ENCODE measurements at regions not wholly inside any gene's neighbourhood (a gene's known extent, or its start where the extent isn't known, plus 50 kb on each side); places are given as distances from the start of the nearest gene placed in this dataset.
"Not testable (repeated sequence)": the region's sequence is repeated elsewhere in the genome, so short reads cannot be mapped to it uniquely, and the experiment has no call there.

DNA sequence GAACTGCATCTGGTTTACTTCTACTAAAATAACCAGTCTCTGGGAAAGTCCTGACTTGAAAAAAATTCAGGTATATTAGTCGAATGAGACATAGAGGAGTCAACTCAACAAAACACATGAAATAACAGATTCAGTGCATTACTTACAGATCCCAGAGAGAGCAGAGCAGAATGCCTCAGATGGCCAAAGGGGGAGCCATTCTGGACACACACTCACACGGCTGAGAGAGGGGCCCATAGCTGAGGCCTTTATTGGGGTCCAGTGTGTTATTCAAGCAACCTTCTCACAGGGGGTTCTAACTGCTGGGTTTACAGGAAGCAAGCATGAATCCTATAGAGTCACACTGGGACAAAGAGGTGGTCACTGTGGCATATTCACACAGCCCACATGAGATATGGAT lies 135.1 kb upstream of the SNRPN start:
- intact Hi-C loops (cut with DNase I) = no loop called here
- no peak for ATAC-seq
- DNase-seq (ENCODE audit: missing footprints) = no peak

DNA sequence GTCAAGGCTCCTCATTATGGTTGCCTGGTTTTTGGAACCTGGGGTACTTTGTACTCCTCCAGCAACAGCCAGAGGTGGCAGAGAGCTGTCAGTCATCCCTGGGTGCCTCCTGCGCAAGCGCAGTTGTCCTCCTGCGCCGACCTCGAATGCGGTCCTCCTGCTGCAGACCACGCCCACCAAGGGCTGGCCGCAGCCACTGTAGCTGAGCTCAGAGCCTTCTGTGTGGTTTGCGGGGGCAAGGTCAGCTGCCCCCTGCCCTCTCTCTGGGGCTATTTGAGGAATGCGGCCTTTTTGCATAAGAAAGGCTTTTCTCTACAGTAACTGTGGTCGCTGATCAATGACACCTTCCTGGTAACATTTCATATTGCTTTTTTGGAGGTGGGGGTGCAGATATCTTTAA lies 131.3 kb upstream of the SNRPN start:
- intact Hi-C loops (cut with DNase I) = no loop called here
- DNase-seq (ENCODE audit: missing footprints) (no peak), ATAC-seq (peak; percentile 88)

DNA sequence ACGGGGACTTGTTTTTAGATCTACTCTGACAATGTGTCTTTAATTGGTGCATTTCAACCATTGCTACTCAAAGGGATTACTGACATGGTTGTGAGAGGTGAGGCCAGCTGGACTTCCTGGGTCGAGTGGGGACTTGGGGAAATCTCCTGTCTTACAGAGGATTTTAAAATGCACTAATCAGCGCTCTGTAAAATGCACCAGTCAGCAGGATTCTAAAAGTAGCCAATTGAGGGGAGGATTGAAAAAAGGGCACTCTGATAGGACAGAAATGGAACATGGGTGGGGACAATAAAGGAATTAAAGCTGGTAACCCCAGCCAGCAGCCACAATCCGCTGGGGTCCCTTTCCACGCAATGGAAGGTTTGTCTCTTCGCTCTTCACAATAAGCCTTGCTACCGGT lies 122.5 kb upstream of the SNRPN start:
- intact Hi-C loops (cut with DNase I) = no loop called here
- DNase-seq (ENCODE audit: missing footprints) (no peak), ATAC-seq (no peak)

DNA sequence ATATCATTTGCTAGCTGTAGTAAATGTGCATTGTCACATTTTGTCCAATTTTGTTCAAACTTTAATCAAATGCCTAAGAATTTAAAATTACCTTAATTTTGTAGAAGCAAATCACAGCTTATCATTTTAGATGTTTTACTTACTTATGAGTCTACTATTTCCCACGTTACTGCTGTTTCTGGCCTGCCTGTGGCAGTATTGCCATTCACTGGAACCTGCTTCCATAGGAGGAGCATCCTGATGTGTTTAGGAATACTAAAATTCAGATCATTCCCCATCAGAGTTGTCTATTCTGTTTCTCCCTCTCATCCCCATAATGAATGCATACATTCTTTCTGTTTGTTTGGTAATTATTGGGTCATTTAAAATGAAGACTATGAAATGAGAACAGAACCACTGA lies 119.5 kb upstream of the SNRPN start:
- intact Hi-C loops (cut with DNase I) = no loop called here
- DNase-seq (ENCODE audit: missing footprints) = no peak
- no peak for ATAC-seq

DNA sequence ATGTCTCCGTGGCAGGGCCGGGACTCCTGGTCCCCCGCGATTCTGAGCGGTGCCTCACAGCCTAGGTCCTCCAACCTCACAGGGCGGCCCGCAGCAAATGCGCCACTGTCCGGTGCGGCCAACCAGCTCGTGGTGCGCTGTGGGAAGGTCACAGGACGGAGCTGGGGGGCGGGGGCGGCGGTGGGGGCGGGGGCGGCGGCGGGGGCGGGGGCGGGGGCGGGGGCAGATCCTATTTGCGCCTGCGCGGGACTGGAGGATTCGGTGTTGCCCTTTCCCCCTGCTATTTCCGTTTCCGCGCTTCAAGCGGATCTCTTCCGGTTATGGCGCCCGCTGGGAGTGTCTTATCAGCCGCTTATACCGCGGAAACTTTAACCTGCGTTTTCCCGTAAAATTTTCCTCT lies 106.7 kb upstream of the SNRPN start:
- DNase-seq (ENCODE audit: missing footprints) (no peak), ATAC-seq (peak; percentile 77)
- intact Hi-C loops (cut with DNase I) = no loop called here

DNA sequence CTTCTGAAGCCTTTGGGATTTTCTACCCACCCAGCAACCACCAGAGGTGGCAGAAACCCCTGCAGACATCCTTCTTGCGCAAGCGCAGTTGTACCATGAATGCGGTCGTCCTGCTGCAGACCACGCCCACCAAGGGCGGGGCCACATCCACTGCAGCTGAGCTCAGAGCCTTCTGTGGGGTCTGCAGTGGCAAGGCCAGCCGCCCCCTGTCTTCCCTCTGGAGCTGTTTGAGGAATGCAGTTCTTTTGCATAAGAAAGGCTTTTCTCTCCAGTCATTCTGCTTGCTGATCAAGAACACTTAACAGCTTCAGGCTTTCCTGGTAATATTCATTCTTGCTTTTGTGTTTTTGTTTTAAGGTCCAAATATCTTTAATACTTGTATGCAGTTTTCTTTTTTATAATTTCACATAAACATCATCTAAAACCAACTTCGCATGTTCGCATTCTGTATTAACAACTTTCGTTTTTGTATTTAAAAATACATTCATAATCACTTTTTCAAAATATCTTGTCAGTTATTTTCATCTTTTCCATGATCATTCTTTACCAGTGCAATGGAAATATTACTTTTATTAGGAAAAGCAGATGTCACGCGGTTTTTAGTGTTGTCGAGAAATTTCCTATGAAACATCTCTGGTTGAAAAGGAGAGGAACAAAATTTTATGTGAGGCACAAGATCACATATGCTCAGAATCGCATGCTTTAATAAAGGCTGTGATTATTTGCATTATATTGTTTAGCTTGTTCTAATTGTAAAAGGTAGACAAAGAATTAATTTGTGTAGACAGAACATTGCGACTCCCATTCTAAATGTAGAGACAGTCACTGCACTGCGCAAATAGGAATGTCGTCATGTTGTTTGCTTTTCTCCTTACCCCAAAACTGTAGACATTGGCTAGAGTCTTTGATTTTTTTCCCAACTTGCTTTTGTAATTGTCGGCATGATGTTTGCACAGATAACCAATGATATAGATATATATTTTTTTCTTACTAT lies 98.1 kb upstream of the SNRPN start:
- peak; percentile 74 for ATAC-seq
- intact Hi-C loops (cut with DNase I) = loop anchor here (5.0 kb wide), 1 partner anchor 101 kb away; no protein-coding TSS in a partner anchor
- DNase-seq (ENCODE audit: missing footprints) = no peak

DNA sequence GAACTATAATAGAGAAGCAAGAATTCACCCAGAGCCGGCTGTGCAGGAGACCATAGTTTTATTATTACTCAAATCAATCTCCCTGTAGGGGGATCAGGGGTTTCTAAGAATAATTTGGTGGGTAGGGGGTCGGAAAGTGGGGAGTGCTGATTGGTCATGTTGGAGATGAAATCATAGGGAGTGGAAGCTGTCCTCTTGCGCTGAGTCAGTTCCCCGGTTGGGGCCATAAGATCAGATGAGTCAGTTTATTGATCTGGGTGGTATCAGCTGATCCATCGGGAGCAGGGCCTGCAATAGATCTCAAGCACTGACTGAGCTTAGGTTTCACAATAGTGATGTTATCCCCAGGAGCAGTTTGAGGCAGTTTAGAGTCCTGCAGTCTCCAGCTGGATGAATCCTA lies 97.0 kb upstream of the SNRPN start:
- no peak for ATAC-seq
- DNase-seq (ENCODE audit: missing footprints) = no peak
- intact Hi-C loops (cut with DNase I) = loop anchor here (5.0 kb wide), 1 partner anchor 100 kb away; no protein-coding TSS in a partner anchor

DNA sequence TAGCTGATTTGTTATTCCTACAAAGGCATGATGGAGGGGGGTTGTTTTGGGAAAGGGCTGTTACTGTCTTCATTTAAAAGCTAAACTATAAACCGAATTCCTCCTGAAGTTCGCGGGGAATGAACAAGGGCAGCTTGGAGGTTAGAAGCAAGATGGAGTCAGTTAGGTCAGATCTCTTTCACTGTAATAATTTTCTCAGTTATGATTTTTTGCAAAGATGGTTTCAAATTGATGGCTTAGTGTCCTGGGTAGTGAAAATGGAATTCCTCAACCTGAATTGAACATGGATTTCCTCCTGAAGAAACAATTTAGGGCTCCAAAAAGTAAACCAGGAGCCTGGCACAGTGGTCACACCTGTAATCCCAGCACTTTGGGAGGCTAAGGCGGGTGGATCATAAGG lies 96.6 kb upstream of the SNRPN start:
- intact Hi-C loops (cut with DNase I) = loop anchor here (5.0 kb wide), 1 partner anchor 99 kb away; no protein-coding TSS in a partner anchor
- ATAC-seq; DNase-seq (ENCODE audit: missing footprints): not testable (repeated sequence)

DNA sequence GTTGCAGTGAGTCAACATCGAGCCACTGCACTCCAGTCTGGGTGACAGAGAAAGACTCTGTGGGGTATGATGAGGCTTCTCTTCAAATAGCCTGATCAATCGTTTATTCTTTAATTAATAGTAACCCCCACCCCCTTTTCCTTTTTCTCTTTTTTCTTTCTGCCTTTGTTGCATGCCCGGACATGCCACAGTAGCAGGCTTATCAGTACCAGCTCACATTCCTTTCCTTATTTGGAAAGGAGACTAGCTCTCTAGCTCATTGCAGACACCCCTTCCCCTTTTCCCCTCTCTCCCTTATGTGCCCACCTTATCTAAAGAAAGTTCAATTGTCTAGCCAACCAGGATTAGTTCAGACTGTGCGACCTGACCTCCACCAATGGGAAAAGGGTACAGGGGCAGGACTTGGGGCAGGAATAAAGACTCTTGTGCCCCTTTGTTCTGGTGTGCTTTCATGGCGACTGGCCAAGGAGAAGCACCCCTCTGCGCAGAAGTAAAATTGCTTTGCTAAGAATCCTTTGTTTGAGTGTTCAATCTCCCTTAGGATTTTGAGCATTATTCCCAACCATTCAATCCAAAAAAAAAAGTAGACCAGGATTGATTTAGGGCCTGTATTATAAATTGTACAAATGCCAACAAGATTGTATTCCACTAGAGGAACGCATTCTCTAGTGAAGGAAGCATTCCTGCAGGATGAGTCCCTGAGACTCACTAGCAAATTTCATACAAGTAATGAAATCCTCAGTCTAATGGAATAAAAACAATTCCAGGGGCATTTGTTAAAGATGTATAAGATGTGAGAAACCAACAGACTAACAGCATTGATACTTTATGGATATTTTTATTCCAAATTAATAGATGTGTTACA lies 95.8 kb upstream of the SNRPN start:
- DNase-seq (ENCODE audit: missing footprints) = no peak
- ATAC-seq = no peak
- intact Hi-C loops (cut with DNase I) = loop anchor here (5.0 kb wide), 1 partner anchor 98 kb away; no protein-coding TSS in a partner anchor

DNA sequence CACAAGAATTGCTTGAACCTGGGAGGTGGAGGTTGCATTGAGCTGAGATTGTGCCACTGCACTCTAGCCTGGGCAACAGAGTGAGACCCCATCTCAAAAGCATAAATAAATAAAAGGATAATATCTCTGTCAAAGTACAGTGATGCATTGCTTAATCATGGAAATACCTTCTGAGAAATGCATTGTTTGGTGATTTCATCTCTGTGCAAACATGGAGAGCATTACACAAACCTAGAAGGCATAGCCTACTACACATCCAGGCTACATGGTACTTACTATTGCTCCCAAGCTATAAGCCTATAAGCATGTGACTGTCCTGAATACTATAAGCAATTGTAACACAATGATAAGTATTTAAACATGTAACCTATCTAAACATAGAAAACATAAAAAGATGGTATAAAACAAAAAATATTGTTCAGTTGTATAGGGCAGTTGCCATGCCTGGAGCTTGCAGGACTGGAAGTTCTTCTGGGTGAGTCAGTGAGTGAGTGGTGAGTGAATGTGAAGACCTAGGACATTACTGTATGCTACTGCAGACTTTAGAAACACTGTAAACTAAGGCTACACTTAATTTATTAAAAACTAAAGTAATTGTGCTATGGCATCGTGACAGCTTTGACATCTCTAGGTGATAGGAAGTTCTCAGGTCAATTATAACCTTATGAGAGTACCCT lies 93.6 kb upstream of the SNRPN start:
- DNase-seq (ENCODE audit: missing footprints) (no peak), ATAC-seq (no peak)
- intact Hi-C loops (cut with DNase I) = no loop called here

DNA sequence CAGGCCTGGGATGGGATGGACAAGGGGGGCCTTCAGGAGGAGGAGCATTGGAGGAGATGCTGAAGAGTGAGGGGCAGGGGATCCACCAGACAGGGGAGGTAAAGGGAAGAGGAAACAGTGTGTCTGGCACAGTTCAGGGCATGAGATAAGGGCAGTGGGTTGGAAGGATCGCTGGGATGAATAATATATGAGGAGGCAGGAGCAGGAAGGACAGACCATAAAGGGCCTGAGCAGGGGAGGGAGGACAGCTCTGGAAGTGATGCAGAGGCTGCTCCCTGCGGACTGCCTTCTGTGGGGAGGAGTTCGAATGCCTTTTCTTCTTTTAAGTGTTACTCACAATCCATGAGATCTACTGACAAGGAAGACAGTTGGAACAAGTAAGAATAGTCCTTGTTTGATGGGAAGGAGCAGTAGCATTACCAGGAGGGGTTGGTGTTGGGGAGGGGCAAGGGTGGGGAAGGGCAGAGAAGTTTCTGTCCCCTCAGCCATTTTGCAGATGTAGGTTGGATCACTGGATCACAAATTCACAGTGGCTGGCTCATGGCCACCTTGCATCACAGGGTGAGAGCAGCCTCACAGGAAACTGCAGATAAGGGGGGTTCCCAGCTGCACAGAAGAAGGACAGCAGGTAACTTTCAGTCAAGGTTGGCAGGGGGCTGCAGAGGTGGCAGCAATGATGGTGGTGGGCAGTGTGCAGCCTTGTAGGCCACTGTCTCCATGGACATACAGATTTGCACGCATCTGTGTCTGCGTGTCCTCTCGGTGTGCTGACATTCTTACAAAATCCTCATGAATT lies 91.9 kb upstream of the SNRPN start:
- ATAC-seq (peak; percentile 62), DNase-seq (ENCODE audit: missing footprints) (no peak)
- intact Hi-C loops (cut with DNase I) = no loop called here

DNA sequence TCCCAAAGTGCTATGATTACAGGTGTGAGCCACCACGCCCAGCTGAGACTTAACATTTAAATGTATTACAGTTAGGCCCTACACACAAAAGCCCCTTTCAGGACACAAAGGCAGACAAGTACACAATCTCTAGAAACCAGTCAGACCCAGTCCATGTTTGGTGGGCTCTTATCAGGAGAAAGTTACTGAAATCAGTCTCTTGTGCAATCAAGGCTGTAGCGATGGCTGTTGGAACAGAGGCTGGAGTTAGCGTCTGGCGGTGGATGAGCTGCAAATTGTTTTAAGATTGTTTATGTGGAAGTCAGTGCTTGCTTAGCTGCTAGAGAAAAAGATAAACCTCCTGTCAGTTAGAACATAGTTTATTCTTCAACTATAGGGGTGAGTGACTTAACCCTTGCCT lies 89.5 kb upstream of the SNRPN start:
- intact Hi-C loops (cut with DNase I) = no loop called here
- DNase-seq (ENCODE audit: missing footprints) (no peak), ATAC-seq (no peak)

DNA sequence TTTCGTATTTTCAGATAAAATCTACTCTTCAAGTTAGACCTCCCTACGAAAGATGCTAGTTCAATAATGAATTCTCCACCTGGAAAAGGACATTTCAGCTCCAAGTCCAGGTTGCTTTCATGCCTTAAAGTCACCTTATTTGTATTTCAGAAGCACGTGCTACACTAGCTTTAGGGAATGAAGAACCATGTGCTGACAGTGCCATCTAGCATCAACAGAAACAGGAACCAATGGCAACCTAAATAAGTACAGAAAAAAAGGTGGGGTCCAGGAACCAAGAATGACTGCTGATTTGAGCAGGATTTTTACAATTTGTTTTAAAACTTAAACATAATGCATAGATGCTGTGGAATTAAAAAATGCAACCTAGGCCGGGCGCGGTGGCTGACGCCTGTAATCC lies 77.6 kb upstream of the SNRPN start:
- intact Hi-C loops (cut with DNase I) = no loop called here
- DNase-seq (ENCODE audit: missing footprints) (no peak), ATAC-seq (no peak)

DNA sequence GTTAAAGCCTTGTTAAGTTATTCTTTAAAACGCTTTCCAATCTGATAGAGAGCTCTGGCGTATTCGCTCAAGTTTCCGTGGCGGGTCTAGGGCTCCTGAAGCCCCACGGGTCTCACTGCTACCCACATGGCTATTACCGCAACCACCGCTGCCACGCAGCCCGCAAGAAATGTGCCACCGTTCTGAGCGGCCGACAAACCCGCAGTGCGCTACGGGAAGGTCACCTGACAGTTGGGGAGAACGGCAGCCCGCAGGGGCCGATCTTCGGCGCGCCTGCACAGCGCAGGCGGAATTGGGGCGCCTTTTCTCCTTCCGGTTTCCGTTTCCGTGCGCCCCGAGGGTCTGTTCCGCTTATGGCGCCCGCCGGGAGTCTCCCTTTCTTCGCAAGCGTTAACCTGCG lies 76.6 kb upstream of the SNRPN start:
- intact Hi-C loops (cut with DNase I) = no loop called here
- ATAC-seq = peak; percentile 72

DNA sequence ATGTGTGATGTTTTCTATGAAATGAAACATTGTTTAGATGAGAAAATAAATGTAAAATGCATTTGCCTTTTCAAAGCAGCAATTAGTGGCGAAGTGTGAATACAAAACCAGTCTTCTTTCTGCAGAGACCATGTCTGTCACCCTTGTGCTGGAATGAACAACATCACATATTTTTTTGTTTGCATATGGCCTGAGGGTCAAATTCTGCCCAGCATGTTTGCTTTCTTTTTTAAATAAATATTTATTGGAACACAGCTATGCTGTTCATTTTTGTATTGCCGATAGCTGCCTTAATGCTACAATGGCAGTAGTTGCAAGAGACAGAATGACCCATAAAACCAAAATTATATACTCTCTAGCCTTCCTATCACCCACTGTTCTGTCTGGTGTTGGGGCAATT lies 75.3 kb upstream of the SNRPN start:
- intact Hi-C loops (cut with DNase I) = no loop called here
- ATAC-seq (no peak), DNase-seq (ENCODE audit: missing footprints) (no peak)

More for the DNA sequence above, 76.6 kb upstream of the SNRPN start:
- no peak for DNase-seq (ENCODE audit: missing footprints)

DNA sequence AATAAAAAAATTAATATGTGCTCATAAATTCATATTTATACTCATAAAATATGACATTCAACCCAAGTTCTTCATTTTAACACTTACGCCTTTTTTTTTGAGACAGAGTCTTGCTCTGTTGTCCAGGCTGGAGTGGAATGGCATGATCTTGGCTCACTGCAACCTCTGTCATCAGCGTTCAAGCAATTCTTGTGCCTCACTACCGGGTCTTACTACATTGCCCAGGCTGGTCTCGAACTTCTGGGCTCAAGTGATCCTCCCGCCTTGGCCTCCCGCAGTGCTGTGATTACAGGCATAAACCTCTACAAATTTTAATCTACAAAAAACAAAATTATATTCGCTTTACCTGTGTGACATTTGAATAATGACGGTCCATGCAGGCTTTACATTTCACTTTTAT lies 74.1 kb upstream of the SNRPN start:
- intact Hi-C loops (cut with DNase I) = no loop called here
- no peak for ATAC-seq

DNA sequence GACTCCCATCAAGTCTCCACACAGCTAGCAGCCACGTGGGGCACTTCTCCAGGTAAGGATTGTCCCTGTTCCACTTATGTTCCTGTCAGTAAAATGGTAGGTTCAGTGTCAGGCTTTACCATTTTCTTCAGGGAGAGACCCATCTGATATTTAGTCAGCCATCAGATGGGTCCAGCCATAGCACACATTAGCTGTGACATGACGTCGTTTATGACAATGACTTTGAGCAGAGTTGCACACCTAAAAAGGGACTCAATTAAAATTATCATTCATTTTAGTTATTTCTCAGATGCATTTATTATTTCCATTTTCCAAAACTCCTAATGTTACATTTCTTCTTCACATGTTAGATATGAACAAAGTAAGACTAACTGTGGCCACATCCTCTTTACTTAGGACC lies 68.2 kb upstream of the SNRPN start:
- no peak for DNase-seq (ENCODE audit: missing footprints)
- no peak for ATAC-seq
- intact Hi-C loops (cut with DNase I) = no loop called here

More for the DNA sequence above, 74.1 kb upstream of the SNRPN start:
- DNase-seq (ENCODE audit: missing footprints) = no peak

DNA sequence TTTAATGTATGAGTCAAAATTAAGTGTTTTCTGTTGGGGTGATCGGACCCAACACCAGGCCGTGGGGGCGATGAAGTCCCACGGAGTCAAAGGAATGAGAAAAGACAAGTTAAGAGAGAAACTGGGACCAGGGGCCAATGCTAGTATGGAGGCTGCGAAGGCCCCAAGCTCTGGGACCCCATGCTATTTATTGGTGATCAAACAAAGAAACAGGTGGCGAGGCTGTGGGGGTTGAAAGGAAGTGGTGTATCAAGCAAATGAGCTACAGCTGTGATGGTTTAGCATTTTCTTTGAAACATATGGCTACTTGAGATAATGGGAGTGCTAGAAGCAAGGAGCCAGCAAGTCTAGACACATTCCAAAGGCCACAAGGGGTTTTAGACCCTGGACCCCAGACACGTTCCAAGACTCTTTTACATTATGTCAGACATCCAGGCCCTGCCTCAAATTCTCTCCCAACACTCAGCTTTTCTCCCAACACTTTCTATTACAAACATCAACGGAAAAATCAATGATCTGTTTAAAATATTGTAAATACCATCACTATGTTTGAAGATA lies 56.0 kb upstream of the SNRPN start:
- intact Hi-C loops (cut with DNase I) = no loop called here
- ATAC-seq (no peak), DNase-seq (ENCODE audit: missing footprints) (no peak)
